Neural cell (in vitro differentiated cells): ENCODE measurements at regions not wholly inside any gene's neighbourhood (a gene's known extent, or its start where the extent isn't known, plus 50 kb on each side); places are given as distances from the start of the nearest gene placed in this dataset.

Experiments
- CTCF ChIP-seq: fragments of 450-650 bp; IDR thresholded peaks from 2 replicates; pipeline ENCODE4 v1.5.1; 2014; ENCODE audit warnings: antibody characterized with exemption, mild to moderate bottlenecking, moderate library complexity; ENCODE audit not compliant: poor library complexity, severe bottlenecking
- MXI1 ChIP-seq: fragments of 450-650 bp; conservative IDR thresholded peaks from 2 replicates; pipeline ENCODE4 v1.6.1; 2014; ENCODE audit warnings: antibody characterized with exemption, mild to moderate bottlenecking; ENCODE audit not compliant: poor library complexity, severe bottlenecking

GRCh38 chr7:125820495-125820894 is 890.9 kb upstream of the POT1 start:
- TF ChIP-seq CTCF: no peak
- no peak for TF ChIP-seq MXI1
